ENCODE measurements at regions not wholly inside any gene's neighbourhood (a gene's known extent, or its start where the extent isn't known, plus 50 kb on each side); places are given as distances from the start of the nearest gene placed in this dataset.

GRCh38 chr1:61605607-61606321 is 119.2 kb downstream of the TM2D1 start:
- DNase-seq (ENCODE audit: low read depth in 1 of 2, low spot score in 1 of 2), result peak in 1 of 2 donors; percentile 25
- Histone ChIP-seq H3K27me3 (no peaks in the 10 kb centered on the region), H3K36me3 (no peaks in the 10 kb centered on the region), H3K4me3 (no peak overlapping the region), H3K9me3 (ENCODE audit: low read depth) (no peaks in the 10 kb centered on the region), H3K4me1 (ENCODE audit: low read depth) (no peaks in the 10 kb centered on the region), H3K27ac (no peak overlapping the region)
- TF ChIP-seq CTCF (IDR thresholded peaks at IDR 0.05; ENCODE audit: low read depth, low read length), result no peak

- Histone ChIP-seq H3K27me3 (no peaks in the 10 kb centered on the region), H3K4me3 (no peak overlapping the region), H3K36me3 (no peaks in the 10 kb centered on the region), H3K9me3 (ENCODE audit: low read depth) (no peaks in the 10 kb centered on the region), H3K27ac (no peak overlapping the region), H3K4me1 (ENCODE audit: low read depth) (no peaks in the 10 kb centered on the region)
- TF ChIP-seq CTCF (IDR thresholded peaks at IDR 0.05; ENCODE audit: low read depth, low read length), result no peak
- DNase-seq (ENCODE audit: low read depth in 1 of 2, low spot score in 1 of 2), result no peak
These were observed 120.3 kb downstream of the TM2D1 start for GRCh38 chr1:61604684-61605083.

- Histone ChIP-seq H3K4me3 (no peak overlapping the region), H3K36me3 (no peaks in the 10 kb centered on the region), H3K4me1 (ENCODE audit: low read depth) (no peaks in the 10 kb centered on the region), H3K9me3 (ENCODE audit: low read depth) (no peaks in the 10 kb centered on the region), H3K27ac (no peak overlapping the region), H3K27me3 (no peaks in the 10 kb centered on the region)
- DNase-seq (ENCODE audit: low read depth in 1 of 2, low spot score in 1 of 2), result no peak
- no peak for TF ChIP-seq CTCF (IDR thresholded peaks at IDR 0.05; ENCODE audit: low read depth, low read length)
These were observed 120.7 kb downstream of the TM2D1 start for GRCh38 chr1:61604261-61604660.

GRCh38 chr1:61602663-61603062 is 122.3 kb downstream of the TM2D1 start:
- Histone ChIP-seq H3K4me1 (ENCODE audit: low read depth) (no peaks in the 10 kb centered on the region), H3K27ac (no peak overlapping the region), H3K9me3 (ENCODE audit: low read depth) (no peaks in the 10 kb centered on the region), H3K27me3 (no peaks in the 10 kb centered on the region), H3K4me3 (no peak overlapping the region), H3K36me3 (no peaks in the 10 kb centered on the region)
- DNase-seq (ENCODE audit: low read depth in 1 of 2, low spot score in 1 of 2), result no peak
- TF ChIP-seq CTCF (IDR thresholded peaks at IDR 0.05; ENCODE audit: low read depth, low read length), result no peak

- Histone ChIP-seq H3K4me1 (ENCODE audit: low read depth) (no peaks in the 10 kb centered on the region), H3K4me3 (no peak overlapping the region), H3K9me3 (ENCODE audit: low read depth) (no peaks in the 10 kb centered on the region), H3K27ac (no peak overlapping the region), H3K36me3 (no peaks in the 10 kb centered on the region), H3K27me3 (no peaks in the 10 kb centered on the region)
- no peak for DNase-seq (ENCODE audit: low read depth in 1 of 2, low spot score in 1 of 2)
- TF ChIP-seq CTCF (IDR thresholded peaks at IDR 0.05; ENCODE audit: low read depth, low read length), result no peak
These were observed 127.3 kb downstream of the TM2D1 start for GRCh38 chr1:61597601-61598000.

All from cardiac muscle cell (in vitro differentiated cells and primary cell).